ENCODE measurements at regions not wholly inside any gene's neighbourhood (a gene's known extent, or its start where the extent isn't known, plus 50 kb on each side); places are given as distances from the start of the nearest gene placed in this dataset.

DNA sequence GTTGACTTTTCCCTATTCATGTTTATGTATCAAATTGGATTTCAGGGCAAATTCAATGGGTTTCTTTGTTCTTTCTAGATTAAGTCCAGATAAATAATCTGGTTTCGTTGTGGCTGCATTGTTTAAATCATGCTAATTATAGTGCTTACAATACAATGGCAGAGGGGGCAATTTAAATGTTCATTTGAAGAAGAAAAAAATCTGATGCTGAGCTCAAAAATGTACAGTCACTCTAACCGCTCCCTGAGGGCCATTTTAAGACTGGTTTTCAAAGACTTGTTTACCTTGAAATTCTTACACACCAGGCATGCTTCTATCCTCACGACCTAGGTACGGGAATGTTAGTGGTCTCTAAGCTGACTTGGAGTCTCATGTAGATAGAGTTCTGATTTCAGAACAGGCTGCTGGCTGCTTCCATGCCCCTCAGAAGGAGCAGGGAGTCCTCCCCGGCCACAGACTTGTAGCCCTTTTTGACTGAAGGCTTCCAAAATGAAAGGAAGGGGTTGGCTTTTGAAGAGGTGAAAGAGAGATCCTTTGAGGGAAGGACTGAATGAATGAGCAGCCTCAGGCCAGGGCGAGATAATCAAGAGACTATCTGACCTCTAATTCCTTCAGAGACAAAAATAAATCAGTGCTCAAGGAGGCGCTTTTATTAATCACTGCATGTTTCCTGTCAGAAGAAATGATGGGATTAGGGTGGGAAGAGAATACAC, 86.1 kb upstream of the ZNF217 start:
- TF ChIP-seq RCOR1 (IDR thresholded peaks at IDR 0.05; ENCODE audit: insufficient replicate concordance, low read length) (no peak), SMC3 (IDR thresholded peaks at IDR 0.05; ENCODE audit: low read depth, low read length) (no peak), RAD21 (IDR thresholded peaks at IDR 0.05; ENCODE audit: low read length) (no peak), MXI1 (IDR thresholded peaks at IDR 0.05; ENCODE audit: borderline replicate concordance, low read depth, low read length) (no peak), FOS (IDR thresholded peaks at IDR 0.05; ENCODE audit: low read depth, low read length) (no peak), CHD1 (IDR thresholded peaks at IDR 0.05; ENCODE audit: low read depth, low read length) (no peak), POLR2A (IDR thresholded peaks at IDR 0.05; ENCODE audit: low read depth, low read length) (no peak), MAZ (IDR thresholded peaks at IDR 0.05; ENCODE audit: borderline replicate concordance, low read depth, low read length) (no peak), NFE2L2 (IDR thresholded peaks at IDR 0.05; ENCODE audit: low read depth, low read length) (no peak), RFX5 (IDR thresholded peaks at IDR 0.05; ENCODE audit: low read depth, low read length) (no peak), BHLHE40 (IDR thresholded peaks at IDR 0.05; ENCODE audit: low read depth, low read length) (no peak), CEBPB (IDR thresholded peaks at IDR 0.05; ENCODE audit: low read depth, low read length) (no peak)
- TF ChIP-seq, protein P1, sequence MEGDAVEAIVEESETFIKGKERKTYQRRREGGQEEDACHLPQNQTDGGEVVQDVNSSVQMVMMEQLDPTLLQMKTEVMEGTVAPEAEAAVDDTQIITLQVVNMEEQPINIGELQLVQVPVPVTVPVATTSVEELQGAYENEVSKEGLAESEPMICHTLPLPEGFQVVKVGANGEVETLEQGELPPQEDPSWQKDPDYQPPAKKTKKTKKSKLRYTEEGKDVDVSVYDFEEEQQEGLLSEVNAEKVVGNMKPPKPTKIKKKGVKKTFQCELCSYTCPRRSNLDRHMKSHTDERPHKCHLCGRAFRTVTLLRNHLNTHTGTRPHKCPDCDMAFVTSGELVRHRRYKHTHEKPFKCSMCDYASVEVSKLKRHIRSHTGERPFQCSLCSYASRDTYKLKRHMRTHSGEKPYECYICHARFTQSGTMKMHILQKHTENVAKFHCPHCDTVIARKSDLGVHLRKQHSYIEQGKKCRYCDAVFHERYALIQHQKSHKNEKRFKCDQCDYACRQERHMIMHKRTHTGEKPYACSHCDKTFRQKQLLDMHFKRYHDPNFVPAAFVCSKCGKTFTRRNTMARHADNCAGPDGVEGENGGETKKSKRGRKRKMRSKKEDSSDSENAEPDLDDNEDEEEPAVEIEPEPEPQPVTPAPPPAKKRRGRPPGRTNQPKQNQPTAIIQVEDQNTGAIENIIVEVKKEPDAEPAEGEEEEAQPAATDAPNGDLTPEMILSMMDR (conservative IDR thresholded peaks at IDR 0.05; ENCODE audit: low read depth, low read length): no peak
- TF ChIP-seq, protein P2, sequence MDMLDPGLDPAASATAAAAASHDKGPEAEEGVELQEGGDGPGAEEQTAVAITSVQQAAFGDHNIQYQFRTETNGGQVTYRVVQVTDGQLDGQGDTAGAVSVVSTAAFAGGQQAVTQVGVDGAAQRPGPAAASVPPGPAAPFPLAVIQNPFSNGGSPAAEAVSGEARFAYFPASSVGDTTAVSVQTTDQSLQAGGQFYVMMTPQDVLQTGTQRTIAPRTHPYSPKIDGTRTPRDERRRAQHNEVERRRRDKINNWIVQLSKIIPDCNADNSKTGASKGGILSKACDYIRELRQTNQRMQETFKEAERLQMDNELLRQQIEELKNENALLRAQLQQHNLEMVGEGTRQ (IDR thresholded peaks at IDR 0.05; ENCODE audit: low read depth, low read length): no peak

Measured in IMR-90 (cell line).